Stomach (tissue), 4 donors: ENCODE measurements at regions not wholly inside any gene's neighbourhood (a gene's known extent, or its start where the extent isn't known, plus 50 kb on each side); places are given as distances from the start of the nearest gene placed in this dataset.

Experiments used
- CTCF ChIP-seq, 7 experiments: fragments of 450-650 bp in 4 of 7; fragments of 200-600 bp in 3 of 7; sonication (generic) in 3 of 7; IDR thresholded peaks; one replicate each; pipeline ENCODE4 v1.5.1; 2016 to 2019; ENCODE audit warnings: antibody characterized with exemption in 7 of 7, control low read depth in 2 of 7, mild to moderate bottlenecking in 1 of 7
- POLR2A ChIP-seq, 4 donors: fragments of 450-650 bp; IDR thresholded peaks; one replicate each; pipeline ENCODE4 v1.6.1; 2016; ENCODE audit warnings: antibody characterized with exemption in 4 of 4, control low read depth in 2 of 4, mild to moderate bottlenecking in 1 of 4, moderate library complexity in 1 of 4

- TF ChIP-seq POLR2A (IDR thresholded peaks at IDR 0.05) (no peak), CTCF (IDR thresholded peaks at IDR 0.05) (no peak)
Observed at GRCh38 chr6:845101-845500, 152.2 kb upstream of the EXOC2 start.
